Gastroesophageal sphincter (tissue), 3 donors: ENCODE measurements at regions not wholly inside any gene's neighbourhood (a gene's known extent, or its start where the extent isn't known, plus 50 kb on each side); places are given as distances from the start of the nearest gene placed in this dataset.

Source experiments
- CTCF ChIP-seq, 4 experiments: fragments of 200-600 bp in 2 of 4; fragments of 450-650 bp in 2 of 4; sonication (generic) in 1 of 4; IDR thresholded peaks; one replicate each; pipeline ENCODE4 v1.5.1; 2017 to 2019; ENCODE audit warnings: antibody characterized with exemption in 4 of 4, mild to moderate bottlenecking in 2 of 4, moderate library complexity in 2 of 4
- POLR2A ChIP-seq, 2 donors: fragments of 450-650 bp; IDR thresholded peaks; one replicate each; pipeline ENCODE4 v1.6.1; 2017; ENCODE audit warnings: antibody characterized with exemption in 2 of 2, mild to moderate bottlenecking in 2 of 2, moderate library complexity in 1 of 2
- POLR2AphosphoS5 ChIP-seq: sonication (generic); formaldehyde crosslinking; IDR thresholded peaks from one replicate; pipeline ENCODE4 v1.6.1; 2017; ENCODE audit warnings: antibody characterized with exemption

DNA sequence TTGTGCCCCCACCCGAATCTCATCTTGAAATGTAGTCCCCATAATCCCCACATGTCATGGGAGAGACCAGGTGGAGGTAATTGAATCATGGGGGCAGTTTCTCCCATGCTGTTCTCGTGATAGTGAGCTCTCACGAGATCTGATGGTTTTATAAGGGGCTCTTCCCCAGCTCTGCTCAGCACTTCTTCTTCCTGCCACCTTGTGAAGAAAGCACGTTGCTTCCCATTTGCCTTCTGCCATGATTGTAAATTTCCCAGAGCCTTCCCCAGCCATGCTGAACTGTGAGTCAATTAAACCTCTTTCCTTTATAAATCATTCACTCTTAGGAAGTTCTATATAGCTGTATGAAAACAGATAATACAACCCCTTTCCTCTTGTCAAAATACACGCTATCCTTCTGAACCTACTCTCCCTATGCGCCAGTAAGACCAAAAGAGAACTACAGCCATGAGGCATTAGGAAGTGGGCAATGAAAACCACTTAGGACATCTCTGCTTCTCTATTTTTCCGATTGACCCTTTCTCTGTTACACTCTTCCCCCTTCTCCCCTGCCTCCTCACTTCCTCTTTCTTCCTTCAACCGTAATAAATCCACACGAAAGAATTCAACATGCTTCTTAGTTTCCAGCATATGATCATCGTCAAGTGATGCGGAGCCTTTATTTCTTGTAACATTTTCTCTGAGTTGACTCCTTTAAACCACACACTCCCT, 101.2 kb upstream of the WDR11 start:
- no peak for TF ChIP-seq CTCF (IDR thresholded peaks at IDR 0.05)
- no peak for TF ChIP-seq POLR2AphosphoS5
- no peak for TF ChIP-seq POLR2A (IDR thresholded peaks at IDR 0.05)
